GM21723 (cell line): ENCODE measurements at regions not wholly inside any gene's neighbourhood (a gene's known extent, or its start where the extent isn't known, plus 50 kb on each side); places are given as distances from the start of the nearest gene placed in this dataset.
A peak's percentile ranks its signal among the peaks of the same experiment; 100 is the strongest.

Experiments used
- ATAC-seq: cut with Tn5 transposase; IDR thresholded peaks from one replicate; pipeline ENCODE4 v1.9.1; 2021; ENCODE audit warnings: mild to moderate bottlenecking, moderate library complexity; ENCODE audit not compliant: unreplicated experiment

GRCh38 chr2:20150110-20150706 is 74.7 kb downstream of the SDC1 start:
- ATAC-seq: no peak

- no peak for ATAC-seq
These were observed 75.3 kb downstream of the SDC1 start for GRCh38 chr2:20149703-20150030.

GRCh38 chr2:20148923-20149702 is 75.8 kb downstream of the SDC1 start:
- ATAC-seq: no peak

- no peak for ATAC-seq
These were observed 76.5 kb downstream of the SDC1 start for GRCh38 chr2:20148426-20148922.

- no peak for ATAC-seq
These were observed 77.6 kb downstream of the SDC1 start for GRCh38 chr2:20147351-20147750.

GRCh38 chr2:20146401-20146800 is 78.5 kb downstream of the SDC1 start:
- ATAC-seq: no peak

- peak; percentile 83 for ATAC-seq
These were observed 79.3 kb downstream of the SDC1 start for GRCh38 chr2:20145497-20146193.

GRCh38 chr2:20144861-20145260 is 80.1 kb downstream of the SDC1 start:
- no peak for ATAC-seq

GRCh38 chr2:20144196-20144595 is 80.7 kb downstream of the SDC1 start:
- no peak for ATAC-seq

GRCh38 chr2:20143263-20143662 is 81.7 kb downstream of the SDC1 start:
- ATAC-seq: no peak

- ATAC-seq: no peak
These were observed 83.1 kb downstream of the SDC1 start for GRCh38 chr2:20141806-20142205.

GRCh38 chr2:20141056-20141762 is 83.7 kb downstream of the SDC1 start:
- no peak for ATAC-seq

- no peak for ATAC-seq
These were observed 84.4 kb downstream of the SDC1 start for GRCh38 chr2:20140321-20141055.

GRCh38 chr2:20139407-20140172 is 85.3 kb downstream of the SDC1 start:
- ATAC-seq: no peak

GRCh38 chr2:20138696-20139095 is 86.2 kb downstream of the SDC1 start:
- no peak for ATAC-seq

GRCh38 chr2:20137884-20138283 is 86.5 kb upstream of the LAPTM4A start:
- no peak for ATAC-seq

GRCh38 chr2:20137131-20137571 is 85.7 kb upstream of the LAPTM4A start:
- ATAC-seq: no peak

- ATAC-seq: no peak
These were observed 84.7 kb upstream of the LAPTM4A start for GRCh38 chr2:20136149-20136548.

GRCh38 chr2:20135631-20136050 is 84.2 kb upstream of the LAPTM4A start:
- ATAC-seq: peak; percentile 93
